Spleen (tissue), 11 donors: ENCODE measurements at regions not wholly inside any gene's neighbourhood (a gene's known extent, or its start where the extent isn't known, plus 50 kb on each side); places are given as distances from the start of the nearest gene placed in this dataset.

ENCODE experiments used
- DNase-seq: peaks from one replicate; pipeline ENCODE4 v3.0.0-alpha.2; 2020
- H3K27ac ChIP-seq, 8 donors: fragments of 200-600 bp; sonication (generic) in 7 of 8; 1 replicate in 4 of 8; 2 replicates in 4 of 8; pipeline versions ENCODE4 v1.5.0 to v1.8.0; 2016 to 2021; ENCODE audit warnings: inconsistent platforms in 4 of 8, mild to moderate bottlenecking in 4 of 8, moderate library complexity in 1 of 8
- H3K27me3 ChIP-seq, 7 donors: fragments of 200-600 bp; sonication (generic) in 6 of 7; replicated peaks in 1 of 7; 1 replicate in 4 of 7; 2 replicates in 3 of 7; pipeline versions ENCODE4 v1.5.0 to v1.8.0; 2016 to 2021; ENCODE audit warnings: inconsistent platforms in 3 of 7, mild to moderate bottlenecking in 1 of 7
- H3K36me3 ChIP-seq, 6 donors: fragments of 200-600 bp; sonication (generic) in 5 of 6; 1 replicate in 4 of 6; 2 replicates in 2 of 6; pipeline versions ENCODE4 v1.5.0 to v1.8.0; 2016 to 2021; ENCODE audit warnings: inconsistent platforms in 2 of 6
- H3K4me1 ChIP-seq, 6 donors: fragments of 200-600 bp; sonication (generic) in 5 of 6; 1 replicate in 3 of 6; 2 replicates in 3 of 6; pipeline versions ENCODE4 v1.5.0 to v1.8.0; 2016 to 2021; ENCODE audit warnings: inconsistent platforms in 3 of 6
- H3K4me3 ChIP-seq, 8 donors: fragments of 200-600 bp; sonication (generic) in 7 of 8; 1 replicate in 4 of 8; 2 replicates in 4 of 8; pipeline versions ENCODE4 v1.5.0 to v1.8.0; 2016 to 2021; ENCODE audit warnings: inconsistent platforms in 4 of 8, mild to moderate bottlenecking in 4 of 8, moderate library complexity in 2 of 8
- H3K9me3 ChIP-seq, 8 donors: fragments of 200-600 bp; sonication (generic) in 7 of 8; 1 replicate in 4 of 8; 2 replicates in 4 of 8; pipeline versions ENCODE4 v1.5.0 to v1.8.0; 2016 to 2021; ENCODE audit warnings: inconsistent platforms in 4 of 8
- CTCF ChIP-seq, 11 experiments: fragments of 200-600 bp in 7 of 11; fragments of 450-650 bp in 4 of 11; sonication (generic) in 4 of 11; IDR thresholded peaks in 8 of 11; conservative IDR thresholded peaks in 3 of 11; 1 replicate in 7 of 11; 2 replicates in 4 of 11; pipeline versions ENCODE4 v1.4.0 to v1.8.0; 2016 to 2021; ENCODE audit warnings: antibody characterized with exemption in 11 of 11, inconsistent platforms in 4 of 11, mild to moderate bottlenecking in 1 of 11
- POLR2A ChIP-seq, 3 donors: fragments of 450-650 bp; IDR thresholded peaks; one replicate each; pipeline ENCODE4 v1.5.1; 2017; ENCODE audit warnings: antibody characterized with exemption in 3 of 3, mild to moderate bottlenecking in 1 of 3
- POLR2AphosphoS5 ChIP-seq, 3 donors: sonication (generic); formaldehyde crosslinking; IDR thresholded peaks; one replicate each; pipeline ENCODE4 v1.5.1; 2017; ENCODE audit warnings: antibody characterized with exemption in 3 of 3
- WGBS, 5 donors: extraction: QIAGEN DNeasy Blood & Tissue Kit in 3 of 5; methylation state at CpG; one replicate each; pipeline versions ENCODE4 v1.1.5 to v1.1.7; 2013 to 2018; 5-methylcytosine and 5-hydroxymethylcytosine counted together
- intact Hi-C: fragments of 100-400 bp; cut with DNase I; formaldehyde crosslinking; loops from one replicate; pipeline ENCODE4 v1.15.0; 2023; ENCODE audit warnings: low total_unique reads
- donor health status: healthy with polysubstance abuse.
- donor health status: DM: no; HTN: no; CAD: no; lungs with moderate emphysema.
- donor health status: DM: no; HTN: no; CAD: no.
- donor health status: Bipolar disorder and iron deficiency.
- donor health status: healthy.
- donor health status: DM: no; HTN: no; CAD: no.
- donor health status: DM: yes; HTN: yes; CAD: no.

DNA sequence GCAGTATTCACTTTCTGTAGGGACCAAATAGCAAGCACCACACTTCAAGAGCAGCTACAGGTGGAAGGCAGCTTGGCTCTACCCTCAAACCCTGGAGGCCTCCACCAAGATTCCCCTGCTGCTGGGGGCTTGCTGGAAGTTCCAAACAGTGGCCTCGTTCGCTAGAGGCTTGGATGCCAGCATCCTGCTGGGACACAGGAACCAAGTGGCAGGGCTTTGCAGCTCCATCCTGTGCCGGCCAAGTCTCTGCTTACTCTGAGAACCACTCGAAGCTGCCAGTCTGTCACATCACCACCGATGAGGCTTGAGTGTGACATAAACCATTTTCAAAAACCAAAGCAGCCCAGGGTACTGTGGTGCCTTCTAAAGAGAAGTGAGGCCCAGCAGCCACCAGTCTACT, 69.2 kb upstream of the UNC5B start:
- H3K9me3 ChIP-seq = no peaks in the 10 kb centered on the region
- no peak for DNase-seq
- H3K27me3 ChIP-seq = peaks cover 0 to 21% (median 0%) of the 10 kb centered on the region in 7 donors
- no peak overlapping the region for H3K4me3 ChIP-seq
- TF ChIP-seq POLR2A (IDR thresholded peaks at IDR 0.05) (no peak), POLR2AphosphoS5 (IDR thresholded peaks at IDR 0.05) (no peak), CTCF (IDR thresholded peaks at IDR 0.05 in 8 of 11, conservative IDR thresholded peaks at IDR 0.05 in 3 of 11) (no peak)
- no peak overlapping the region for H3K27ac ChIP-seq
- H3K4me1 ChIP-seq = no peaks in the 10 kb centered on the region
- H3K36me3 ChIP-seq = no peaks in the 10 kb centered on the region
- WGBS, 5 donors = 83 to 91% (median 86%) methylated on average over 5 of the region's 5 CpGs
- intact Hi-C loops = no loop called here

DNA sequence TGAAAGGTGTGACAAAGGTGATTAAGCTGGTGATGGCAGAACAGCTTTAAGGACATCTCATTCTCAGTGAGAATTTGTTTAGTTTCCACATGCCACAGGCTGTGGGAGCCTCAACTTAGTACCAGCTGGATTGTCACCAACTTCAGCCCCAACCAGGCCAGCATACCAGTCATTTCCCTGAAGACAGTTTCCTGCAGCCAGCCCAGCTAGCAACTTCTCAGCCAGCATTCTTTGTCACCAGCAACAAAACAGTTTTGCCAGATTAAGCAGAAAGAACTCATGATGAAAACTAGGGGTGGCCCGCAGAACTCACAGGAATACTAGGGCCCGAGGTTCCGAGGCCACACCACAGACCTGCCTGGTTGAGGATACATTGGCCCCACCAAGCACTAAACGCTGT, 68.8 kb upstream of the UNC5B start:
- TF ChIP-seq CTCF (IDR thresholded peaks at IDR 0.05 in 8 of 11, conservative IDR thresholded peaks at IDR 0.05 in 3 of 11) = no peak
- no peak for TF ChIP-seq POLR2AphosphoS5 (IDR thresholded peaks at IDR 0.05)
- no peak for TF ChIP-seq POLR2A (IDR thresholded peaks at IDR 0.05)
- peaks cover 0 to 16% (median 0%) of the 10 kb centered on the region in 7 donors for H3K27me3 ChIP-seq
- intact Hi-C loops = no loop called here
- H3K27ac ChIP-seq = no peak overlapping the region
- DNase-seq = no peak
- H3K4me1 ChIP-seq = no peaks in the 10 kb centered on the region
- no peaks in the 10 kb centered on the region for H3K9me3 ChIP-seq
- WGBS, 5 donors = 87 to 98% (median 94%) methylated on average over 4 of the region's 4 CpGs
- no peak overlapping the region for H3K4me3 ChIP-seq
- no peaks in the 10 kb centered on the region for H3K36me3 ChIP-seq

- Histone ChIP-seq H3K27me3 (peaks cover 0 to 13% (median 0%) of the 10 kb centered on the region in 7 donors), H3K4me1 (no peaks in the 10 kb centered on the region), H3K9me3 (no peaks in the 10 kb centered on the region), H3K4me3 (no peak overlapping the region), H3K36me3 (no peaks in the 10 kb centered on the region), H3K27ac (no peak overlapping the region)
- WGBS, 5 donors = 88 to 93% (median 89%) methylated on average over 4 of the region's 4 CpGs
- intact Hi-C loops = no loop called here
- DNase-seq = no peak
- no peak for TF ChIP-seq CTCF (IDR thresholded peaks at IDR 0.05 in 8 of 11, conservative IDR thresholded peaks at IDR 0.05 in 3 of 11)
- TF ChIP-seq POLR2AphosphoS5 (IDR thresholded peaks at IDR 0.05) = no peak
- no peak for TF ChIP-seq POLR2A (IDR thresholded peaks at IDR 0.05)
Measured at GRCh38 chr10:71144824-71145223, 67.5 kb upstream of the UNC5B start.

DNA sequence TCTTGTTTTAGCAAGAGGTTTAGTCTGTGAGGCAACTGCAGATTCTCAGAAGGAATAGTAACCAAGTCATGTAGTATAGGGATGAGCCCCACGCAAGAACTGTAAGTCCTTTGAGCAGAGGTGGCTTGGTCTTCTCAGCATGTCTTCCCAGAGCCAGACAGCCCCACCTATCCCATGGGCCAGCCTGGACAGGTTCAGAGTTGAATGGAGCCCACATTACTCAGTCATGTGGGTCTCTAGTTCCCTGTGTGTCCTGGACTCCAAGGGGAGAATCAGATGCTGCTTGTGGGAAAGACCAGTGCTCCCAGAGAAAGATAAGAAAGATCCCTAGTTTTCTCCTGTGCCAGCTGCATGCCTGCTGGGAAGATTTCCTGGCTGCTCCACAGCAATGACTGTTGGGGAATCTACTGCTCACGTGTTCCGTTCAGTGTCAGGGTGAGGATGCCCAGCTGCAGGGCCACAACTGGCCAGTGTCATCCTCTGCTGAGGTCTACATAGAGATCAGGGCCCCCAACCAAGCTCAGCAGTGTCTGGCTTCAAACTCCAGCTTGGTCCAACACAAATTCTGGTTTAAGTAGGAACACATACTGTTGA, 66.9 kb upstream of the UNC5B start:
- no peaks in the 10 kb centered on the region for H3K4me1 ChIP-seq
- TF ChIP-seq CTCF (IDR thresholded peaks at IDR 0.05 in 8 of 11, conservative IDR thresholded peaks at IDR 0.05 in 3 of 11) (no peak), POLR2A (IDR thresholded peaks at IDR 0.05) (no peak), POLR2AphosphoS5 (IDR thresholded peaks at IDR 0.05) (no peak)
- no peak for DNase-seq
- H3K27me3 ChIP-seq = peaks cover 0 to 13% (median 0%) of the 10 kb centered on the region in 7 donors
- H3K4me3 ChIP-seq = no peak overlapping the region
- no peaks in the 10 kb centered on the region for H3K9me3 ChIP-seq
- H3K27ac ChIP-seq = no peak overlapping the region
- intact Hi-C loops = no loop called here
- no peaks in the 10 kb centered on the region for H3K36me3 ChIP-seq
- 89 to 95% (median 93%) methylated on average over 3 of the region's 3 CpGs for WGBS, 5 donors
